AG09319 (cell line): ENCODE measurements at regions not wholly inside any gene's neighbourhood (a gene's known extent, or its start where the extent isn't known, plus 50 kb on each side); places are given as distances from the start of the nearest gene placed in this dataset.

ENCODE experiments used
- DNase-seq: peaks from one replicate; pipeline ENCODE4 v3.0.0-alpha.2; 2010; ENCODE audit warnings: low read depth; ENCODE audit errors: extremely low read depth
- CTCF ChIP-seq: IDR thresholded peaks from 2 replicates; pipeline ENCODE4 v1.5.1; 2011; ENCODE audit warnings: low read depth, mild to moderate bottlenecking, inconsistent platforms, low read length, moderate library complexity

GRCh38 chr2:77816618-77817017 is 294.4 kb upstream of the LRRTM4 start:
- no peak for DNase-seq
- no peak for TF ChIP-seq CTCF

GRCh38 chr2:77818186-77818585 is 296.0 kb upstream of the LRRTM4 start:
- no peak for DNase-seq
- no peak for TF ChIP-seq CTCF

- TF ChIP-seq CTCF, result no peak
- no peak for DNase-seq
Measured at GRCh38 chr2:77823028-77823427, 300.9 kb upstream of the LRRTM4 start.

GRCh38 chr2:77831060-77831459 is 308.9 kb upstream of the LRRTM4 start:
- no peak for TF ChIP-seq CTCF
- no peak for DNase-seq

GRCh38 chr2:77831471-77831870 is 309.3 kb upstream of the LRRTM4 start:
- no peak for TF ChIP-seq CTCF
- DNase-seq, result no peak

GRCh38 chr2:77831898-77832297 is 309.7 kb upstream of the LRRTM4 start:
- no peak for DNase-seq
- TF ChIP-seq CTCF, result no peak

GRCh38 chr2:77834360-77835002 is 312.3 kb upstream of the LRRTM4 start:
- TF ChIP-seq CTCF, result no peak
- DNase-seq, result no peak
